B cell (primary cell): ENCODE measurements at regions not wholly inside any gene's neighbourhood (a gene's known extent, or its start where the extent isn't known, plus 50 kb on each side); places are given as distances from the start of the nearest gene placed in this dataset.

ENCODE experiments used
- ATAC-seq: fragments of 200-7000 bp; cut with Tn5 transposase; one replicate; pipeline ENCODE4 v1.10.0; 2021; ENCODE audit warnings: low read depth, mild to moderate bottlenecking, moderate number of reproducible peaks, moderate library complexity
- CTCF ChIA-PET: fragments of 350-600 bp; sonication (Branson Sonifier 250); formaldehyde crosslinking; loops from one replicate; lab custom pipeline; 2021; ENCODE audit warnings: antibody characterized with exemption, inconsistent platforms; lab: Charles Lee
- POLR2A ChIA-PET: fragments of 350-600 bp; sonication (Branson Sonifier 250); formaldehyde crosslinking; loops from one replicate; lab custom pipeline; 2021; ENCODE audit warnings: antibody characterized with exemption; lab: Charles Lee
- DNase-seq: peaks from one replicate; pipeline ENCODE4 v3.0.0; 2013
- H2AFZ ChIP-seq: 2 replicates; pipeline ENCODE4 v1.6.1; 2012; ENCODE audit warnings: mild to moderate bottlenecking, low read depth, low read length; ENCODE audit not compliant: insufficient read depth, poor library complexity, severe bottlenecking
- H3K27ac ChIP-seq, 2 donors: 1 replicate in 1 of 2; 2 replicates in 1 of 2; pipeline ENCODE4 v1.5.1; 2012 to 2013; ENCODE audit warnings: low read length in 2 of 2, mild to moderate bottlenecking in 2 of 2, moderate library complexity in 1 of 2
- H3K27me3 ChIP-seq, 4 experiments: fragments of 200-600 bp in 1 of 4; sonication (generic) in 1 of 4; replicated peaks in 1 of 4; 1 replicate in 2 of 4; 2 replicates in 2 of 4; pipeline versions ENCODE4 v1.6.1 to v1.7.0; 2013 to 2016; ENCODE audit warnings: low read length in 3 of 4, mild to moderate bottlenecking in 2 of 4, mixed read lengths in 1 of 4, moderate library complexity in 1 of 4; ENCODE audit not compliant: insufficient read depth in 4 of 4, control insufficient read depth in 3 of 4; ENCODE audit errors: control extremely low read depth in 1 of 4
- H3K36me3 ChIP-seq, 2 experiments: replicated peaks in 1 of 2; 1 replicate in 1 of 2; 2 replicates in 1 of 2; pipeline versions ENCODE4 v1.6.1 to v1.7.1; 2013; ENCODE audit warnings: low read length in 1 of 2; ENCODE audit not compliant: insufficient read depth in 2 of 2, control insufficient read depth in 1 of 2; ENCODE audit errors: control extremely low read depth in 1 of 2, extremely low read depth in 1 of 2
- H3K4me1 ChIP-seq, 2 donors: fragments of 200-600 bp in 1 of 2; sonication (generic) in 1 of 2; 1 replicate in 1 of 2; 2 replicates in 1 of 2; pipeline versions ENCODE4 v1.5.1 to v1.6.1; 2013 to 2017; ENCODE audit warnings: low read length in 2 of 2; ENCODE audit not compliant: control insufficient read depth in 2 of 2, insufficient read depth in 2 of 2
- H3K4me2 ChIP-seq: replicated peaks from 2 replicates; pipeline ENCODE3; 2012; ENCODE audit warnings: mild to moderate bottlenecking, low read depth, low read length; ENCODE audit not compliant: poor library complexity, severe bottlenecking
- H3K4me3 ChIP-seq, 5 experiments: fragments of 200-600 bp in 1 of 5; sonication (generic) in 1 of 5; 1 replicate in 3 of 5; 2 replicates in 2 of 5; pipeline versions ENCODE4 v1.5.1 to v1.7.0; 2011 to 2016; ENCODE audit warnings: low read length in 4 of 5, mild to moderate bottlenecking in 4 of 5, low read depth in 2 of 5, control low read depth in 1 of 5, moderate library complexity in 1 of 5; ENCODE audit not compliant: insufficient read depth in 1 of 5; ENCODE audit errors: control extremely low read depth in 1 of 5, extremely low read depth in 1 of 5
- H3K79me2 ChIP-seq: fragments of 200-600 bp; sonication (generic); one replicate; pipeline ENCODE4 v1.6.0; 2016; ENCODE audit warnings: low read length; ENCODE audit not compliant: control insufficient read depth, insufficient read depth
- H3K9ac ChIP-seq: fragments of 200-600 bp; sonication (generic); 2 replicates; pipeline ENCODE4 v1.6.1; 2017; ENCODE audit warnings: mild to moderate bottlenecking, low read length, moderate library complexity
- H3K9me3 ChIP-seq, 3 donors: one replicate each; pipeline versions ENCODE4 v1.6.1 to v1.7.1; 2013; ENCODE audit warnings: low read length in 2 of 3; ENCODE audit not compliant: control insufficient read depth in 2 of 3, insufficient read depth in 1 of 3; ENCODE audit errors: control extremely low read depth in 1 of 3
- H4K20me1 ChIP-seq: 2 replicates; pipeline ENCODE4 v1.6.0; 2012; ENCODE audit warnings: mild to moderate bottlenecking, low read length; ENCODE audit not compliant: insufficient read depth, control insufficient read depth, poor library complexity, severe bottlenecking
- H3K27ac Mint-ChIP-seq: one replicate; pipeline ENCODE4 v1.8.0; 2021; ENCODE audit warnings: mixed read lengths
- H3K27me3 Mint-ChIP-seq: one replicate; pipeline ENCODE4 v1.8.0; 2021; ENCODE audit warnings: mixed read lengths
- H3K4me1 Mint-ChIP-seq: one replicate; pipeline ENCODE4 v1.8.0; 2021; ENCODE audit warnings: mixed read lengths
- H3K4me3 Mint-ChIP-seq: one replicate; pipeline ENCODE4 v1.8.0; 2021; ENCODE audit warnings: mixed read lengths
- H3K9me3 Mint-ChIP-seq: one replicate; pipeline ENCODE4 v1.8.0; 2022; ENCODE audit warnings: mixed read lengths; ENCODE audit not compliant: insufficient read depth
- EZH2 ChIP-seq: IDR thresholded peaks from 2 replicates; pipeline ENCODE4 v1.6.1; 2012; ENCODE audit warnings: borderline replicate concordance, low read depth, mild to moderate bottlenecking, moderate library complexity, low read length; ENCODE audit not compliant: insufficient read depth, poor library complexity, severe bottlenecking
- WGBS: methylation state at CpG from one replicate; pipeline ENCODE4 v1.1.5; 2013; ENCODE audit warnings: missing lambda C conversion rate; ENCODE audit not compliant: insufficient coverage; 5-methylcytosine and 5-hydroxymethylcytosine counted together
- intact Hi-C: fragments of 100-400 bp; cut with micrococcal nuclease; formaldehyde crosslinking; loops from one replicate; pipeline ENCODE4 v1.10.0; 2022
- TF ChIP-seq, protein P1 (sequence below): fragments of 200-600 bp; IDR thresholded peaks from one replicate; pipeline ENCODE4 v1.8.0; 2022; ENCODE audit warnings: antibody characterized with exemption, mild to moderate bottlenecking

DNA sequence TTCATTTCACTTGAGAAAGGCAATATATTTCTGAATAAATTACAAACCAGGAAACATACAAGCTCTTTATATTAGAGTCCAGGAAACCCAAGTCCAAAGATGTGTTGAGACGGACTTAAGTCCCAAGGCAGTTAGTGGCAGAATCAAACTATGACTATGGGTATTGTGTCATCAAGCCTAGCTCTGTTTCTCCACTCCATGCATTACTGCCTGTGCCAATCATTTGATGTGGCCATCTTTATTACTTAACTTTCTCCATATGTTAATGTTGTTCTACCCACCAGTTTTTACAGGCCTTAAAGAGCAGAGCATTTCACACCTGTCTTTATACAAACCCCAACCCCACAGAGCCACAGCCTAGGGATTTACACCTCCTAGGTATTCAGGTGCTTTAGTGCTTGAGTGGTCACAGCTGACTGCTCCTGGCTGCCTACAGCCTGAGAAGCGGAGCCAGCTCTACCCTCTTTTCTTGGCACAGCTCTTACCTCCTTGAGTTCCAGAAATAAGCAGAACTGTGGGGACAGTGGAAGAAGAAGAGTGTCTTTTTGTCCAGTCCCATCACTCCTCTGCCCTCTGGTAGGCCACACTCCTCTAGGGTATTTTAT lies 92.1 kb downstream of the DTWD1 start:
- no peak overlapping the region for H3K4me3 Mint-ChIP-seq
- DNase-seq (no peak), ATAC-seq (no peak)
- H3K27me3 ChIP-seq: no peaks in the 10 kb centered on the region
- H3K9me3 Mint-ChIP-seq: peaks cover 9% of the 10 kb centered on the region
- intact Hi-C loops: no loop called here
- ChIA-PET CTCF (no interaction called here), POLR2A (no interaction called here)
- no peaks in the 10 kb centered on the region for H3K36me3 ChIP-seq
- no peaks in the 10 kb centered on the region for H3K4me1 ChIP-seq
- H3K9ac ChIP-seq: no peak overlapping the region
- H3K27ac Mint-ChIP-seq: no peak overlapping the region
- peaks cover 7% of the 10 kb centered on the region for H3K4me1 Mint-ChIP-seq
- 100% methylated on average over 1 of the region's 2 CpGs for WGBS
- no peaks in the 10 kb centered on the region for H3K27me3 Mint-ChIP-seq
- no peak overlapping the region for H3K27ac ChIP-seq
- H3K9me3 ChIP-seq: peaks cover 1 to 15% (median 10%) of the 10 kb centered on the region in 3 donors
- H3K4me3 ChIP-seq: no peak overlapping the region
- H3K79me2 ChIP-seq: no peaks in the 10 kb centered on the region
- no peak overlapping the region for H2AFZ ChIP-seq
- no peaks in the 10 kb centered on the region for H4K20me1 ChIP-seq
- TF ChIP-seq EZH2: no peak
- TF ChIP-seq, protein P1, sequence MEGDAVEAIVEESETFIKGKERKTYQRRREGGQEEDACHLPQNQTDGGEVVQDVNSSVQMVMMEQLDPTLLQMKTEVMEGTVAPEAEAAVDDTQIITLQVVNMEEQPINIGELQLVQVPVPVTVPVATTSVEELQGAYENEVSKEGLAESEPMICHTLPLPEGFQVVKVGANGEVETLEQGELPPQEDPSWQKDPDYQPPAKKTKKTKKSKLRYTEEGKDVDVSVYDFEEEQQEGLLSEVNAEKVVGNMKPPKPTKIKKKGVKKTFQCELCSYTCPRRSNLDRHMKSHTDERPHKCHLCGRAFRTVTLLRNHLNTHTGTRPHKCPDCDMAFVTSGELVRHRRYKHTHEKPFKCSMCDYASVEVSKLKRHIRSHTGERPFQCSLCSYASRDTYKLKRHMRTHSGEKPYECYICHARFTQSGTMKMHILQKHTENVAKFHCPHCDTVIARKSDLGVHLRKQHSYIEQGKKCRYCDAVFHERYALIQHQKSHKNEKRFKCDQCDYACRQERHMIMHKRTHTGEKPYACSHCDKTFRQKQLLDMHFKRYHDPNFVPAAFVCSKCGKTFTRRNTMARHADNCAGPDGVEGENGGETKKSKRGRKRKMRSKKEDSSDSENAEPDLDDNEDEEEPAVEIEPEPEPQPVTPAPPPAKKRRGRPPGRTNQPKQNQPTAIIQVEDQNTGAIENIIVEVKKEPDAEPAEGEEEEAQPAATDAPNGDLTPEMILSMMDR: no peak
- no peak overlapping the region for H3K4me2 ChIP-seq

DNA sequence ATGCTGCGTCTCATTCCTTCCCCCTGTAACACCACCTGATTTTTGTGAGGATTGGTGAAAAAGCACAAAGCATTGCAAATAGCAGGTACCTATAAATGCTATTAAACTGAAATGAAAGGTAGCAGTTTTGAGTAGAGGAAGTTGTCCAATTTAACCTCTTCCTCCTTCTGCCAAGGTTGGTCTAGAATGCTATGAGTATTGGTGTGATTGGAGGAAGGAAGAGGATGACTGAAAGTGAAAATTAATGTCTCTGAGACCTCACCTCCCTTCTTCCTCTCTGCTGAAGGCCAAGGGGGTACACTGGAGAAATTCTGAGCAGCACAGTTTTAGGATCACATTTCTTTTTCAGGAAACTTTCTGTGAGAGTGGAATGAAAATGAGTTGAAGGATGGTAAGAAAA lies 94.4 kb downstream of the DTWD1 start:
- Histone ChIP-seq H3K27me3 (no peaks in the 10 kb centered on the region), H3K4me2 (no peak overlapping the region), H3K9me3 (peaks cover 0 to 8% (median 6%) of the 10 kb centered on the region in 3 donors), H3K9ac (no peak overlapping the region), H3K79me2 (no peaks in the 10 kb centered on the region), H3K36me3 (no peaks in the 10 kb centered on the region), H3K27ac (no peak overlapping the region), H2AFZ (peak overlapping the region; percentile 17), H4K20me1 (no peaks in the 10 kb centered on the region), H3K4me3 (no peak overlapping the region), H3K4me1 (no peaks in the 10 kb centered on the region)
- no peak overlapping the region for H3K27ac Mint-ChIP-seq
- POLR2A ChIA-PET: no interaction called here
- intact Hi-C loops: no loop called here
- no peak overlapping the region for H3K4me3 Mint-ChIP-seq
- TF ChIP-seq EZH2: no peak
- TF ChIP-seq, protein P1: no peak
- H3K4me1 Mint-ChIP-seq: peaks cover 7% of the 10 kb centered on the region
- H3K9me3 Mint-ChIP-seq: peaks cover 3% of the 10 kb centered on the region
- WGBS: no CpG with 5 or more reads among the region's 1 CpG
- H3K27me3 Mint-ChIP-seq: no peaks in the 10 kb centered on the region
- ATAC-seq: no peak
- CTCF ChIA-PET: no interaction called here
- no peak for DNase-seq
